DND-41 (cell line): ENCODE measurements at regions not wholly inside any gene's neighbourhood (a gene's known extent, or its start where the extent isn't known, plus 50 kb on each side); places are given as distances from the start of the nearest gene placed in this dataset.

Source experiments
- CTCF ChIP-seq: IDR thresholded peaks from 2 replicates; pipeline ENCODE4 v1.5.1; 2012; ENCODE audit warnings: borderline replicate concordance, low read length, moderate library complexity, mild to moderate bottlenecking; ENCODE audit not compliant: poor library complexity, severe bottlenecking; ENCODE audit errors: extremely low read depth
- EZH2 ChIP-seq: IDR thresholded peaks from 3 replicates; pipeline ENCODE4 v1.6.1; 2012; ENCODE audit warnings: borderline replicate concordance, low read depth, mild to moderate bottlenecking, moderate library complexity, low read length, inconsistent platforms; ENCODE audit not compliant: severe bottlenecking

- TF ChIP-seq CTCF: no peak
- TF ChIP-seq EZH2: no peak
Observed at GRCh38 chr3:107453504-107453903, 69.3 kb upstream of the BBX start.
